ENCODE measurements at regions not wholly inside any gene's neighbourhood (a gene's known extent, or its start where the extent isn't known, plus 50 kb on each side); places are given as distances from the start of the nearest gene placed in this dataset.
"Not testable (repeated sequence)": the region's sequence is repeated elsewhere in the genome, so short reads cannot be mapped to it uniquely, and the experiment has no call there.

GRCh38 chr5:154702477-154702876 lies 52.7 kb upstream of the LARP1 start:
- DNase-seq (ENCODE audit: low read depth): no peak

GRCh38 chr5:154701725-154702124 lies 53.5 kb upstream of the LARP1 start:
- DNase-seq (ENCODE audit: low read depth): peak; percentile 25

GRCh38 chr5:154701181-154701580 lies 54.0 kb upstream of the LARP1 start:
- no peak for DNase-seq (ENCODE audit: low read depth)

DNA sequence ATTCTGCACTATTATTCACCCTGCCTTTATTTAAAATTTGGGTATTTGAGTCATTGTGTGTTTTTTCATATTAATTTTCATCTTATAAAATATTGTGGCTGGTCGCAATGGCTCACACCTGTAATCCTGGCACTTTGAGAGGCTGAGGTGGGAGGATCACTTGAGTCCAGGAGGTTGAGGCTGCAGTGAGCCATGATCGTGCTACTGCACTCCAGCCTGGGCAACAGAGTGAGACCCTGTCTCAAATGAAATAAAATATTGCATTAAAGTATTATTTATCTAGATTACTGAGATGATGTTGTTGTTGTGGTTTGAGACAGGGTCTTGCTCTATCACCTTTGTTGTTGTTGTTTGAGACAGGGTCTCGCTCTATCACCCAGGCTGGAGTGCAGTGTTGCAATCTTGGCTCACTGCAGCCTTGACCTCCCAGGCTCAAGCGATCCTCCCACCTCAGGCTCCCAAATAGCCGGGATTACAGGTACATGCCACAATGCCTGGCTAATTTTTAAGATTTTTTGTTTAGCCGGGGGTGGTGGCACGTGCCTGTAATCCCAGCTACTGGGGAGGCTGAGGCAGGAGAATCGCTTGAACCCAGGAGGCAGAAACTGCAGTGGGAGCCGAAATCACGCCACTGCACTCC lies 54.8 kb upstream of the LARP1 start:
- DNase-seq (ENCODE audit: low read depth): not testable (repeated sequence)

DNA sequence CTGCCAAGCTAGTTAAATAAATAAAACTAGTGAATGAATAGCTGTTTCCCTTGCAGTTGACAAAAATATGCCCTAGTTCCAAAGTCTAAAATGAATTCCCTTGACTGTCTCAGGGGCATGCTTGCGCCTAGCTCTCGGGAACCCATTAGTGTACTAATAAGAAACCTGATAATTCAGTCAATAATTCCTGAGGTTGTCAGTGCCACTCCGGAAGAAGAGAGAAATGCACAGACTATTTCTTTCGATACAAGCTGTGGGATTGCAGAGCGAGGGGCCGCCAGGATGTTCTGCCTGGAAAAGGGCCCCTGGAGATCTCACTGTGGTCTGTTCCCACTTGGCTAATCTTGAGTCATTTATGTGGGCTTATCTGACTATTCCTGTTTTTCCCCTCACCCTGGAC lies 56.4 kb upstream of the LARP1 start:
- no peak for DNase-seq (ENCODE audit: low read depth)

GRCh38 chr5:154697371-154697770 lies 57.8 kb upstream of the LARP1 start:
- peak; percentile 35 for DNase-seq (ENCODE audit: low read depth)

DNA sequence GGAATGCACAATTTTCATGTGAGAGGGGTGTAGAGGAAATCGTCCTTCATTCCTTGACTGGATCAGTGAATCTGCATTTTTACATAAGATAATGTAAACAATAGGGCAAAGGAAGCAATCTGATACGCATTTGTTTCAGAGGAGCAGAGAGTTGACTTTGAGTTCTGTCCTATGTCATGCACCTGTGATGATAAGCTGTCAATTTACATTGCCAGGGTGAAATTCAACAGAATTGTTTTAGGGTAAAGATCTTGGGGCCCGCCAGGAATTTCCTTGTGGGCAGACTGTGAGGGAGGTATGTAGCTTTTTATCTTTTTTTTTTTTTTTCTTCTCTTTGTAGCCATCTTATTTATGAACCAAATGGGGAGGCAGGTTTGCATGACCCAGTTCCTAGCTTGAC lies 58.3 kb upstream of the LARP1 start:
- no peak for DNase-seq (ENCODE audit: low read depth)

DNA sequence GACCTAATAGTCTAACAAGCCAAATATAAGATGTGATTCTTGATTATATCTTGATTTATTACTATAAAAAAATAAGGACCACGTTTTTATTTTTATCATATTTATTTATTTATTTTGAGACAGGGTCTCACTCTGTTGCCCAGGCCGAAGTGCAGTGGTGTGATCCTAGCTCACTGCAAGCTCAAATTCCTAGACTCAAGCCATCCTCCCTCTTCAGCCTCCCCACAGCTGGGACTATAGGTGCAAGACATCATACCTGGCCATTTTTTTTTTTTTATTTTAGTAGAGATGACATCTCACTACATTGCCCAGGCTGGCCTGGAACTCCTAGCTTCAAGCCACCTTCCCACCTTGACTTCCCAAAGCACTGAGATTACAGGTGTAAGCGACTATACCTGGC lies 61.0 kb upstream of the LARP1 start:
- no peak for DNase-seq (ENCODE audit: low read depth)

DNA sequence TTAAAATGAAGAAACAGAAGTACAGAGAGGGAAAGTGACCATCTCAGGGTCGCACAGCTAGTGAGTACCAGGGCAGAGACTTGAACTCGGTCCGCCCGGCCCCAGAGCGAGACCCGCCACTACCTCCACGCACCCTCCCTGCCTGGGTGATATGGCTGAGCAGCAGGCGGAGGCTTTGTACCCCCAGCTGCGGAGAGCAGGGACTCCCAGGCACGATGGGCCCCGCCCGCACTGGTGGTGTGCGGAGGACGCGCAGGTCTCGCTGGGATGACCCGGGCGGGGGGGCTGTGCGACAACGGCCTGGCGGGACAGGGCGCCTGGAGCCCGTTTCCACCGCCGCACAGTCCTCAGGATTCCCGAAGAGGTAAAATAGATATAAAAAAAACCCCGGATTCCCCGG lies 64.7 kb upstream of the LARP1 start:
- no peak for DNase-seq (ENCODE audit: low read depth)

DNA sequence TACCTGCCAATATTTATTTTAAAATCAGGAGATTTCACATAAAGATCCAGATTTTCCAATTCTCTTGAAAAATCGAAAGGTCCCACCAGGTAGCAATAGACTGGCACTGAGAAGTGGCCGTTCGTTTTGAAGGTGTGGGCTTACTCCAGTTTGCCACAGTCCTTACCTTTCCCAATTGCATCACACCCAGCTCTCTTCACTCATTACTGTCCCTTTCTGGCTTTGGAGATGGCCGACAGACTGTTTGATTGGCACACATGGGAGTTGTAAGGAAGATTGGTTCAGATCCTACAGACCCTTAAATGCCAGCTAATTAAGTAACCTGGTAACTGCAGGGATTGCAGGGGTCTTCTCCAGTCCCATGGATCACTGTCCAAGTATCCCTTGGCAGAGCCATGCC lies 68.7 kb upstream of the LARP1 start:
- DNase-seq (ENCODE audit: low read depth): no peak

- DNase-seq (ENCODE audit: low read depth): no peak
Measured at GRCh38 chr5:154683101-154683880, 71.9 kb upstream of the LARP1 start.

- no peak for DNase-seq (ENCODE audit: low read depth)
Measured at GRCh38 chr5:154679501-154679900, 75.7 kb upstream of the LARP1 start.

- peak; percentile 24 for DNase-seq (ENCODE audit: low read depth)
Measured at GRCh38 chr5:154677921-154678320, 77.3 kb upstream of the LARP1 start.

- no peak for DNase-seq (ENCODE audit: low read depth)
Measured at GRCh38 chr5:154676508-154676907, 78.7 kb upstream of the LARP1 start.

DNA sequence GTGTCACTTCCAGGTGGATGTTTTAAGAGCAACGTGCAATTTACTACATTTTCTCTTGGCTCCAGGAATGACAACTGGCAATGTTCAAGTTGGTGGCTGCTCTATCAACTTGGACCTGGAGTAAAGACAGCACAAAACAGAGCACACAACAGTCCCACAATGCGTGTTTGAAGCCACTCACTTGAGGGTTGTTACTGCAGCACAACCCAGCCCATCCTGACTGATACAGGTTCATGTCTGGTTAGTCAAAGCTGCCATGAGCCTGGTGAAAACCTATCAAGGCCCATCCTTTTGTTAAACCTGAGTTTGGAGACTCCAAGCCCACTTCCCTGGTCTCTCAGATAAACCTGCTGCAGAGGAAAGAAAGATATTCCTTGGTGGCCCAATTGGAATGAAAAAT lies 81.1 kb upstream of the LARP1 start:
- no peak for DNase-seq (ENCODE audit: low read depth)

GRCh38 chr5:154673506-154673905 lies 81.7 kb upstream of the LARP1 start:
- no peak for DNase-seq (ENCODE audit: low read depth)

- DNase-seq (ENCODE audit: low read depth): not testable (repeated sequence)
Measured at GRCh38 chr5:154669913-154670312, 85.3 kb upstream of the LARP1 start.

DNA sequence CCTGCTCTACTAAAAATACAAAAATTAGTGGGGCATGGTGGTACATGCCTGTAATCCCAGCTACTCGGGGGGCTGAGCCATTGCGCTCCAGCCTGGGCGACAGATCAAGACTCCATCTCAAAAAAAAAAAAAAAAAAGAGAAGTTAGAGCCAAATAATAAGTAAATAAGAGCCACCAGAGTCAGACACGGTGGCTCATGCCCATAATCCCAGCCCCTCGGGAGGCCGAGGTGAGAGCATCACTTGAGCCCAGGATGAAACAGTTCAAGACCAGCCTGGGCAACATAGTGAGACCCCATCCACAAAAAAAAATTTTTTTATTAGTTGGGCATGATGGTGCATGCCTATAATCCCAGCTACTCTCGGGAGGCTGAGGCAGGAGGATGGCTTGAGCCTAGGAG lies 85.8 kb upstream of the LARP1 start:
- no peak for DNase-seq (ENCODE audit: low read depth)

- no peak for DNase-seq (ENCODE audit: low read depth)
Measured at GRCh38 chr5:154664869-154665268, 90.3 kb upstream of the LARP1 start.

- no peak for DNase-seq (ENCODE audit: low read depth)
Measured at GRCh38 chr5:154663424-154663823, 91.8 kb upstream of the LARP1 start.

DNA sequence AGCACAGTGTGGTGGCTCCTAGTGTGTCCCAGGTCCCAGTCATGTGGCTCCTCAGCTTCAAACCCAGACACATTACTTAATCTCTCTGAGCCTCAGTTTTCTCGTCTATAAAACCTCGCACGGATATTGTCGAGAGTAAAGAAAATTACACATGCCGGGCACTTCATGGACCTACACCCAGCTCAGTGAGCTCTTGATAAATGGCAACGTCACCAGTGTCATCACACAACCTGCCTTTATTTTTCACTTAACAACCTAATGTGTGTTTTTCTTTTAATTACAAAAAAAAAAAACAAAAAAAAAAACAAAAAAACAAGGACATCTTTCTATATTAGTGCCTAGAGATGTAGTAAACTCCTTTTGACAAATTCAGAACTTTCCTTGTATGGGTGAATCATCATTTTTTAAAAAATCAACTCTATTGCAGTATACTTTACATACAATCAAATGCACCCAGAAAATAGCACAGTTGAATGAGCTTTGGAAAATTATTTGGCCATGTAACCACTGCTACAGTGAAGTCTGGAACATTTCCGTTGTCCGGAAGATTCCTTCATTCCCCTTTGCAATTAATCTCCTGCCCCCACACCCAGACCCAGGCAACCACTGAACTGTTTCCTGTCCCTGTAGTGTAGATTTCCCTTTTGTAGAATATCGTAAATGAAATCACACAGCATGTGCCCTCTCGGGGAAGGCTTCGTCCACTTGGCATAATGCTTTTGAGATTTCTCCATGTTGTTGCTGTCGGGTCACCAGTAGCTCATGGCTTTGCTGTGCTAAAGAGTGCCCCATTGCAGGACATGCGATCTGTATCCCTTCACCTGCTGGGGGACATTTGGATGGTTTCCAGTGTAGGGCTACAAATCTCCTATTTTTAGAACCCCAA lies 100.4 kb upstream of the LARP1 start:
- DNase-seq (ENCODE audit: low read depth): peak; percentile 42

- peak; percentile 21 for DNase-seq (ENCODE audit: low read depth)
Measured at GRCh38 chr5:154653764-154654485, 101.3 kb upstream of the LARP1 start.
